Common myeloid progenitor, CD34-positive (primary cell): ENCODE measurements at regions not wholly inside any gene's neighbourhood (a gene's known extent, or its start where the extent isn't known, plus 50 kb on each side); places are given as distances from the start of the nearest gene placed in this dataset.

ENCODE experiments used
- CTCF ChIA-PET: fragments of 350-600 bp; sonication (Branson Sonifier 250); formaldehyde crosslinking; loops from one replicate; lab custom pipeline; 2021; ENCODE audit warnings: antibody characterized with exemption; lab: Charles Lee
- POLR2A ChIA-PET: fragments of 350-600 bp; sonication (Branson Sonifier 250); formaldehyde crosslinking; loops from one replicate; lab custom pipeline; 2021; ENCODE audit warnings: antibody characterized with exemption; lab: Charles Lee
- DNase-seq, 3 donors: peaks; one replicate each; pipeline versions ENCODE4 v3.0.0 to v3.0.0-alpha.2; 2013
- H3K27ac ChIP-seq, 2 experiments: 1 replicate in 1 of 2; 2 replicates in 1 of 2; pipeline ENCODE4 v1.7.0; 2013; ENCODE audit warnings: inconsistent platforms in 2 of 2, low read length in 2 of 2, mild to moderate bottlenecking in 2 of 2, low read depth in 1 of 2, moderate library complexity in 1 of 2; ENCODE audit not compliant: severe bottlenecking in 2 of 2, insufficient read depth in 1 of 2, poor library complexity in 1 of 2
- H3K27me3 ChIP-seq, 5 experiments: replicated peaks in 2 of 5; 1 replicate in 3 of 5; 2 replicates in 2 of 5; pipeline versions ENCODE4 v1.6.1 to v1.7.0; 2013; ENCODE audit warnings: low read length in 4 of 5, mild to moderate bottlenecking in 2 of 5, moderate library complexity in 2 of 5, inconsistent platforms in 1 of 5; ENCODE audit not compliant: insufficient read depth in 5 of 5, control insufficient read depth in 4 of 5
- H3K36me3 ChIP-seq, 4 experiments: 1 replicate in 2 of 4; 2 replicates in 2 of 4; pipeline versions ENCODE4 v1.6.1 to v1.7.0; 2013; ENCODE audit warnings: low read length in 3 of 4, control low read depth in 1 of 4, mild to moderate bottlenecking in 1 of 4; ENCODE audit not compliant: control insufficient read depth in 4 of 4, insufficient read depth in 4 of 4
- H3K4me1 ChIP-seq, 4 experiments: 1 replicate in 3 of 4; 2 replicates in 1 of 4; pipeline versions ENCODE4 v1.6.1 to v1.7.1; 2013; ENCODE audit warnings: low read length in 3 of 4, mild to moderate bottlenecking in 3 of 4, control low read depth in 1 of 4, inconsistent platforms in 1 of 4, moderate library complexity in 1 of 4; ENCODE audit not compliant: control insufficient read depth in 4 of 4, insufficient read depth in 4 of 4; ENCODE audit errors: control extremely low read depth in 1 of 4
- H3K4me3 ChIP-seq, 7 experiments: 1 replicate in 4 of 7; 2 replicates in 3 of 7; pipeline versions ENCODE4 v1.5.1 to v1.7.0; 2013; ENCODE audit warnings: mild to moderate bottlenecking in 7 of 7, low read length in 6 of 7, moderate library complexity in 6 of 7, inconsistent platforms in 2 of 7, low read depth in 2 of 7, control low read depth in 1 of 7; ENCODE audit not compliant: insufficient read depth in 4 of 7, control insufficient read depth in 1 of 7; ENCODE audit errors: extremely low read depth in 1 of 7
- H3K9me3 ChIP-seq, 5 experiments: 1 replicate in 4 of 5; 2 replicates in 1 of 5; pipeline versions ENCODE4 v1.6.1 to v1.7.1; 2013; ENCODE audit warnings: low read length in 4 of 5, mild to moderate bottlenecking in 2 of 5, inconsistent platforms in 1 of 5, low read depth in 1 of 5, moderate library complexity in 1 of 5; ENCODE audit not compliant: control insufficient read depth in 4 of 5, insufficient read depth in 2 of 5; ENCODE audit errors: control extremely low read depth in 1 of 5
- WGBS: methylation state at CpG from one replicate; pipeline ENCODE4 v1.1.5; 2013; ENCODE audit not compliant: insufficient coverage; 5-methylcytosine and 5-hydroxymethylcytosine counted together

GRCh38 chr14:36397357-36397756 lies 76.9 kb upstream of the MBIP start:
- Histone ChIP-seq H3K27me3 (peaks cover 0 to 4% (median 0%) of the 10 kb centered on the region in 5 experiments), H3K9me3 (peaks cover 0 to 5% (median 0%) of the 10 kb centered on the region in 5 experiments), H3K4me1 (no peaks in the 10 kb centered on the region), H3K4me3 (no peak overlapping the region), H3K27ac (no peak overlapping the region), H3K36me3 (no peaks in the 10 kb centered on the region)
- no peak for DNase-seq
- ChIA-PET CTCF (no interaction called here), POLR2A (no interaction called here)

GRCh38 chr14:36396798-36397197 lies 76.4 kb upstream of the MBIP start:
- no peaks in the 10 kb centered on the region for H3K36me3 ChIP-seq
- H3K27me3 ChIP-seq: peaks cover 0 to 4% (median 0%) of the 10 kb centered on the region in 5 experiments
- no peak for DNase-seq
- peaks cover 0 to 5% (median 0%) of the 10 kb centered on the region in 5 experiments for H3K9me3 ChIP-seq
- no peaks in the 10 kb centered on the region for H3K4me1 ChIP-seq
- no peak overlapping the region for H3K27ac ChIP-seq
- ChIA-PET CTCF (no interaction called here), POLR2A (no interaction called here)
- no peak overlapping the region for H3K4me3 ChIP-seq

GRCh38 chr14:36394593-36394992 lies 74.2 kb upstream of the MBIP start:
- 60% methylated on average over 1 of the region's 1 CpG for WGBS
- H3K36me3 ChIP-seq: no peaks in the 10 kb centered on the region
- peaks cover 0 to 5% (median 0%) of the 10 kb centered on the region in 5 experiments for H3K27me3 ChIP-seq
- H3K4me3 ChIP-seq: no peak overlapping the region
- ChIA-PET POLR2A (no interaction called here), CTCF (no interaction called here)
- no peaks in the 10 kb centered on the region for H3K4me1 ChIP-seq
- H3K27ac ChIP-seq: no peak overlapping the region
- no peak for DNase-seq
- peaks cover 0 to 5% (median 0%) of the 10 kb centered on the region in 5 experiments for H3K9me3 ChIP-seq

- WGBS: 51% methylated on average over 2 of the region's 4 CpGs
- CTCF ChIA-PET: no interaction called here
Observed at GRCh38 chr14:36390718-36391117, 70.3 kb upstream of the MBIP start.

GRCh38 chr14:36383767-36384431 lies 63.5 kb upstream of the MBIP start:
- POLR2A ChIA-PET: interaction anchor here (0.6 kb wide), 1 partner anchor 901 kb away, joined by 3 read pairs; no protein-coding TSS in a partner anchor
- WGBS: 80% methylated on average over 4 of the region's 7 CpGs
- peak in 2 of 3 donors; percentile 5 to 18 for DNase-seq
- no peaks in the 10 kb centered on the region for H3K4me1 ChIP-seq
- H3K27ac ChIP-seq: no peak overlapping the region
- no peaks in the 10 kb centered on the region for H3K27me3 ChIP-seq
- no peaks in the 10 kb centered on the region for H3K36me3 ChIP-seq
- no peak overlapping the region for H3K4me3 ChIP-seq
- CTCF ChIA-PET: no interaction called here
- no peaks in the 10 kb centered on the region for H3K9me3 ChIP-seq

More at GRCh38 chr14:36390718-36391117, 70.3 kb upstream of the MBIP start:
- H3K4me1 ChIP-seq: no peaks in the 10 kb centered on the region
- no peak overlapping the region for H3K4me3 ChIP-seq
- POLR2A ChIA-PET: no interaction called here
- no peak for DNase-seq
- H3K27me3 ChIP-seq: peaks cover 0 to 4% (median 0%) of the 10 kb centered on the region in 5 experiments
- no peak overlapping the region for H3K27ac ChIP-seq
- H3K36me3 ChIP-seq: no peaks in the 10 kb centered on the region
- H3K9me3 ChIP-seq: no peaks in the 10 kb centered on the region

- Histone ChIP-seq H3K27me3 (peaks cover 0 to 5% (median 3%) of the 10 kb centered on the region in 5 experiments), H3K36me3 (no peaks in the 10 kb centered on the region), H3K27ac (no peak overlapping the region), H3K4me1 (no peaks in the 10 kb centered on the region), H3K4me3 (no peak overlapping the region), H3K9me3 (no peaks in the 10 kb centered on the region)
- DNase-seq: peak; percentile 76 to 87 (median 83)
- 29% methylated on average over 4 of the region's 4 CpGs for WGBS
- CTCF ChIA-PET: interaction anchor here (0.7 to 2.7 kb wide), 13 partner anchors 8 to 494 kb away, joined by 3 to 20 read pairs (median 4); no protein-coding TSS in a partner anchor
- POLR2A ChIA-PET: no interaction called here
Observed at GRCh38 chr14:36373982-36374673, 53.7 kb upstream of the MBIP start.
